Cardiac fibroblast (primary cell): ENCODE measurements at regions not wholly inside any gene's neighbourhood (a gene's known extent, or its start where the extent isn't known, plus 50 kb on each side); places are given as distances from the start of the nearest gene placed in this dataset.
A peak's percentile ranks its signal among the peaks of the same experiment; 100 is the strongest.

Experiments
- DNase-seq, 2 donors: peaks; one replicate each; pipeline versions ENCODE4 v3.0.0 to v3.0.0-alpha.2; 2010; ENCODE audit warnings: low read depth in 2 of 2
- H3K4me3 ChIP-seq, 2 donors: replicated peaks in 1 of 2; 1 replicate in 1 of 2; 2 replicates in 1 of 2; pipeline ENCODE4 v1.5.1; 2011; ENCODE audit warnings: low read depth in 2 of 2, low read length in 2 of 2, mild to moderate bottlenecking in 2 of 2, moderate library complexity in 1 of 2
- TF ChIP-seq, protein P1 (sequence below): IDR thresholded peaks from one replicate; pipeline ENCODE4 v1.5.1; 2011; ENCODE audit warnings: low read depth, mild to moderate bottlenecking, low read length, inconsistent platforms

DNA sequence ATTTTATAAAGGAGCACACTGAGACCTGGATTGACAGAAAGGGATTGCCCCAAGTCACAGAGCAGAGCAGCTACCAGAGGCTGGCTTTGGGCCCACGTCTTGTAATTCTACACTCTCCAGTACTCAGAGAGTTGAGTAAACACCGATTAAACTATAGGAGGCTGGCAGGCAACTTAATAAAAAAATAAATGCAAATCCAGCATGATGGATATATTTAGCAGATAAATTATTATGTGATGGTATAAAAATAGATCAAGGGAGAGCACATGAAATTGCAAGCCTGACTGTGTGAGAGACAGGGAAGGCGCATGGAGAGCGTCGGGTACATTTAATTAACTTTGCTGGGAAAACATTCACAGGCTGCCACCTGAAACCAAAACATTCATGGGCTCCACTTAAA is 87.7 kb upstream of the CCL2 start:
- peak in 1 of 2 donors; percentile 6 for DNase-seq
- TF ChIP-seq, protein P1, sequence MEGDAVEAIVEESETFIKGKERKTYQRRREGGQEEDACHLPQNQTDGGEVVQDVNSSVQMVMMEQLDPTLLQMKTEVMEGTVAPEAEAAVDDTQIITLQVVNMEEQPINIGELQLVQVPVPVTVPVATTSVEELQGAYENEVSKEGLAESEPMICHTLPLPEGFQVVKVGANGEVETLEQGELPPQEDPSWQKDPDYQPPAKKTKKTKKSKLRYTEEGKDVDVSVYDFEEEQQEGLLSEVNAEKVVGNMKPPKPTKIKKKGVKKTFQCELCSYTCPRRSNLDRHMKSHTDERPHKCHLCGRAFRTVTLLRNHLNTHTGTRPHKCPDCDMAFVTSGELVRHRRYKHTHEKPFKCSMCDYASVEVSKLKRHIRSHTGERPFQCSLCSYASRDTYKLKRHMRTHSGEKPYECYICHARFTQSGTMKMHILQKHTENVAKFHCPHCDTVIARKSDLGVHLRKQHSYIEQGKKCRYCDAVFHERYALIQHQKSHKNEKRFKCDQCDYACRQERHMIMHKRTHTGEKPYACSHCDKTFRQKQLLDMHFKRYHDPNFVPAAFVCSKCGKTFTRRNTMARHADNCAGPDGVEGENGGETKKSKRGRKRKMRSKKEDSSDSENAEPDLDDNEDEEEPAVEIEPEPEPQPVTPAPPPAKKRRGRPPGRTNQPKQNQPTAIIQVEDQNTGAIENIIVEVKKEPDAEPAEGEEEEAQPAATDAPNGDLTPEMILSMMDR, result no peak

GRCh38 chr17:34168989-34169388 is 86.1 kb upstream of the CCL2 start:
- TF ChIP-seq, protein P1, result no peak
- H3K4me3 ChIP-seq, result no peak overlapping the region
- DNase-seq, result no peak

More for the DNA sequence above, 87.7 kb upstream of the CCL2 start:
- no peak overlapping the region for H3K4me3 ChIP-seq

GRCh38 chr17:34169496-34169895 is 85.6 kb upstream of the CCL2 start:
- DNase-seq, result no peak
- no peak overlapping the region for H3K4me3 ChIP-seq
- TF ChIP-seq, protein P1, result no peak

- DNase-seq, result peak; percentile 70 to 76
- TF ChIP-seq, protein P1, result peak; percentile 92
- no peak overlapping the region for H3K4me3 ChIP-seq
Measured at GRCh38 chr17:34171245-34171818, 83.8 kb upstream of the CCL2 start.

DNA sequence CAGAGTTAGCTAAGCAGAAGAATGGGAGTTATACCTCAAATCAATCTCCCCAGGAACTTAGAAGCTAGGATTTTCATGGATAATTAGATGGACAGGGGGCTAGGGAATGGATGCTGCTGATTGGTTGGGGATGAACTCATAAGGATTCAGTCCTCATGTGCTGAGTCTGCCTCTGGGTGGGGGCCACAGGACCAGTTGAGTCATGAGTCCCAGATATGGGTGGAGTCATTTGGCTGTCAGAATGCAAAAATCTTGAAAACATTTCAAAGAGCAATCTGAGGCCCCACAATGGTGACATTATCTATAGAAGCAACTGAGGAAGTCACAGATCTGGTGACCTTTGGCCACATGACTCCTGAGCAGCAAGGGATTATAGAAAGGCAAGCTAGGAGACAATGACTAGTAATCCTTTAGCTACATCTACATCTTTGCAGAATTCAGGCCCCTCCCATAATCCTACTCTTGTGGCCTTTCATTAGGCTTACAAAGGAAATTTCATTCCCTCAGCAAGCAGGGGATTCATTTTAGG is 82.6 kb upstream of the CCL2 start:
- TF ChIP-seq, protein P1, result no peak
- no peak for DNase-seq
- H3K4me3 ChIP-seq, result no peak overlapping the region

- no peak overlapping the region for H3K4me3 ChIP-seq
- TF ChIP-seq, protein P1, result no peak
- DNase-seq, result peak; percentile 35 to 48
Measured at GRCh38 chr17:34173241-34173640, 81.8 kb upstream of the CCL2 start.

GRCh38 chr17:34174496-34174895 is 80.6 kb upstream of the CCL2 start:
- TF ChIP-seq, protein P1, result no peak
- no peak overlapping the region for H3K4me3 ChIP-seq
- no peak for DNase-seq
